ENCODE measurements at regions not wholly inside any gene's neighbourhood (a gene's known extent, or its start where the extent isn't known, plus 50 kb on each side); places are given as distances from the start of the nearest gene placed in this dataset.

DNA sequence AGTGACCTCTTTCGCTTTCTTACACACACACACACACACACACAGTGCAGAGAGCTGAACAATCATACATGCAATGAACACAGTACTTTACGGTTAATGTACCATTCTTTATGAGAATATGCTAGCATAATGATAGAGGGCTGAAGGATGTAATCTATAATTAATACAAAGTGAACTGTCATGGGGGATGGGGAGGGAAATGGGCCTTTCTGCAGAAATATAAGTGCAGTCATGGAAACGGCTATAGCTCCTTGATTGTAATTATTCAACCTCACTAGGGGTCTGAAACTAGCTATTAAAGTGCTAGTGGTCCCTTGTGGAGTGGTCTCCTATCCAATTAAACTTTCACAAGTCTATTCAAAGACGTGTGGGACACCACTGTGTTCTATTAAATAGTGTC is 443.2 kb upstream of the FOXG1 start:
- H3K9me3 ChIP-seq (ENCODE audit: control insufficient read depth, insufficient read depth, low read depth, low read length) = no peaks in the 10 kb centered on the region
- no peaks in the 10 kb centered on the region for H3K36me3 ChIP-seq (ENCODE audit: control insufficient read depth in 2 of 2, insufficient read depth in 1 of 2, low read length in 2 of 2)
- H3K4me1 ChIP-seq (ENCODE audit: control insufficient read depth, insufficient read depth, low read length) = no peaks in the 10 kb centered on the region
- no peak overlapping the region for H3K27ac ChIP-seq (ENCODE audit: extremely low read depth, low read depth, low read length)
- ChIA-PET CTCF (no interaction called here), POLR2A (no interaction called here)
- no peak overlapping the region for H3K4me3 ChIP-seq (ENCODE audit: low read depth, low read length)
- TF ChIP-seq ZNF132 (tag by site-specific recombination; IDR thresholded peaks at IDR 0.05; ENCODE audit: borderline replicate concordance) = no peak
- TF ChIP-seq ZFP37 (tag by site-specific recombination; IDR thresholded peaks at IDR 0.05) = no peak
- no peak for TF ChIP-seq ZNF610 (tag by site-specific recombination; IDR thresholded peaks at IDR 0.05; ENCODE audit: borderline replicate concordance)
- no peak for TF ChIP-seq ZNF544 (tag by site-specific recombination; IDR thresholded peaks at IDR 0.05)
- no peak for TF ChIP-seq ZNF654 (tag by site-specific recombination; IDR thresholded peaks at IDR 0.05; ENCODE audit: low read depth)
- TF ChIP-seq, protein P1, sequence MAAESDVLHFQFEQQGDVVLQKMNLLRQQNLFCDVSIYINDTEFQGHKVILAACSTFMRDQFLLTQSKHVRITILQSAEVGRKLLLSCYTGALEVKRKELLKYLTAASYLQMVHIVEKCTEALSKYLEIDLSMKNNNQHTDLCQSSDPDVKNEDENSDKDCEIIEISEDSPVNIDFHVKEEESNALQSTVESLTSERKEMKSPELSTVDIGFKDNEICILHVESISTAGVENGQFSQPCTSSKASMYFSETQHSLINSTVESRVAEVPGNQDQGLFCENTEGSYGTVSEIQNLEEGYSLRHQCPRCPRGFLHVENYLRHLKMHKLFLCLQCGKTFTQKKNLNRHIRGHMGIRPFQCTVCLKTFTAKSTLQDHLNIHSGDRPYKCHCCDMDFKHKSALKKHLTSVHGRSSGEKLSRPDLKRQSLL (tag by site-specific recombination; IDR thresholded peaks at IDR 0.05) = no peak
- TF ChIP-seq ZNF558 (tag by site-specific recombination; IDR thresholded peaks at IDR 0.05) = no peak
- TF ChIP-seq ZNF169 (tag by site-specific recombination; IDR thresholded peaks at IDR 0.05) = no peak
- TF ChIP-seq, protein P2, sequence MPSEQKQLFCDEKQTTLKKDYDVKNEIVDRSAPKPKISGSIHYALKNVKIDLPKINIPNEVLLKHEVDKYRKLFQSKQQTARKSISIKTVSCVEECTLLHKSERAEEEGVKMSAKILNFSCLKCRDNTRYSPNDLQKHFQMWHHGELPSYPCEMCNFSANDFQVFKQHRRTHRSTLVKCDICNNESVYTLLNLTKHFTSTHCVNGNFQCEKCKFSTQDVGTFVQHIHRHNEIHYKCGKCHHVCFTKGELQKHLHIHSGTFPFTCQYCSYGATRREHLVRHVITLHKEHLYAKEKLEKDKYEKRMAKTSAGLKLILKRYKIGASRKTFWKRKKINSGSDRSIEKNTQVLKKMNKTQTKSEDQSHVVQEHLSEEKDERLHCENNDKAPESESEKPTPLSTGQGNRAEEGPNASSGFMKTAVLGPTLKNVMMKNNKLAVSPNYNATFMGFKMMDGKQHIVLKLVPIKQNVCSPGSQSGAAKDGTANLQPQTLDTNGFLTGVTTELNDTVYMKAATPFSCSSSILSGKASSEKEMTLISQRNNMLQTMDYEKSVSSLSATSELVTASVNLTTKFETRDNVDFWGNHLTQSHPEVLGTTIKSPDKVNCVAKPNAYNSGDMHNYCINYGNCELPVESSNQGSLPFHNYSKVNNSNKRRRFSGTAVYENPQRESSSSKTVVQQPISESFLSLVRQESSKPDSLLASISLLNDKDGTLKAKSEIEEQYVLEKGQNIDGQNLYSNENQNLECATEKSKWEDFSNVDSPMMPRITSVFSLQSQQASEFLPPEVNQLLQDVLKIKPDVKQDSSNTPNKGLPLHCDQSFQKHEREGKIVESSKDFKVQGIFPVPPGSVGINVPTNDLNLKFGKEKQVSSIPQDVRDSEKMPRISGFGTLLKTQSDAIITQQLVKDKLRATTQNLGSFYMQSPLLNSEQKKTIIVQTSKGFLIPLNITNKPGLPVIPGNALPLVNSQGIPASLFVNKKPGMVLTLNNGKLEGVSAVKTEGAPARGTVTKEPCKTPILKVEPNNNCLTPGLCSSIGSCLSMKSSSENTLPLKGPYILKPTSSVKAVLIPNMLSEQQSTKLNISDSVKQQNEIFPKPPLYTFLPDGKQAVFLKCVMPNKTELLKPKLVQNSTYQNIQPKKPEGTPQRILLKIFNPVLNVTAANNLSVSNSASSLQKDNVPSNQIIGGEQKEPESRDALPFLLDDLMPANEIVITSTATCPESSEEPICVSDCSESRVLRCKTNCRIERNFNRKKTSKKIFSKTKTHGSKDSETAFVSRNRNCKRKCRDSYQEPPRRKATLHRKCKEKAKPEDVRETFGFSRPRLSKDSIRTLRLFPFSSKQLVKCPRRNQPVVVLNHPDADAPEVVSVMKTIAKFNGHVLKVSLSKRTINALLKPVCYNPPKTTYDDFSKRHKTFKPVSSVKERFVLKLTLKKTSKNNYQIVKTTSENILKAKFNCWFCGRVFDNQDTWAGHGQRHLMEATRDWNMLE (tag by site-specific recombination; conservative IDR thresholded peaks at IDR 0.05; ENCODE audit: low read depth) = no peak
- TF ChIP-seq ZNF792 (tag by site-specific recombination; IDR thresholded peaks at IDR 0.05) = no peak
- TF ChIP-seq, protein P3, sequence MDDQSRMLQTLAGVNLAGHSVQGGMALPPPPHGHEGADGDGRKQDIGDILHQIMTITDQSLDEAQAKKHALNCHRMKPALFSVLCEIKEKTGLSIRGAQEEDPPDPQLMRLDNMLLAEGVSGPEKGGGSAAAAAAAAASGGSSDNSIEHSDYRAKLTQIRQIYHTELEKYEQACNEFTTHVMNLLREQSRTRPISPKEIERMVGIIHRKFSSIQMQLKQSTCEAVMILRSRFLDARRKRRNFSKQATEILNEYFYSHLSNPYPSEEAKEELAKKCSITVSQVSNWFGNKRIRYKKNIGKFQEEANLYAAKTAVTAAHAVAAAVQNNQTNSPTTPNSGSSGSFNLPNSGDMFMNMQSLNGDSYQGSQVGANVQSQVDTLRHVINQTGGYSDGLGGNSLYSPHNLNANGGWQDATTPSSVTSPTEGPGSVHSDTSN (CRISPR knock-in tag; IDR thresholded peaks at IDR 0.05) = no peak
- TF ChIP-seq SCRT1 (tag by site-specific recombination; IDR thresholded peaks at IDR 0.05; ENCODE audit: borderline replicate concordance) = no peak
- no peak for TF ChIP-seq ZNF202 (tag by site-specific recombination; IDR thresholded peaks at IDR 0.05; ENCODE audit: borderline replicate concordance)
- TF ChIP-seq FEZF1 (tag by site-specific recombination; IDR thresholded peaks at IDR 0.05) = no peak
- no peak for TF ChIP-seq ZNF311 (tag by site-specific recombination; IDR thresholded peaks at IDR 0.05; ENCODE audit: borderline replicate concordance)
- no peak for TF ChIP-seq ZNF19 (tag by site-specific recombination; IDR thresholded peaks at IDR 0.05; ENCODE audit: low read depth)
- no peak for TF ChIP-seq ZNF324 (tag by site-specific recombination; IDR thresholded peaks at IDR 0.05)
- TF ChIP-seq ZNF391 (tag by site-specific recombination; IDR thresholded peaks at IDR 0.05; ENCODE audit: borderline replicate concordance, low read depth) = no peak
- no peak for TF ChIP-seq GLIS2 (tag by site-specific recombination; IDR thresholded peaks at IDR 0.05)
- no peak for TF ChIP-seq ZBTB1 (tag by site-specific recombination; IDR thresholded peaks at IDR 0.05)

Data from HEK293 (cell line).